HG03175 (cell line): ENCODE measurements at regions not wholly inside any gene's neighbourhood (a gene's known extent, or its start where the extent isn't known, plus 50 kb on each side); places are given as distances from the start of the nearest gene placed in this dataset.

Experiments used
- ATAC-seq: cut with Tn5 transposase; IDR thresholded peaks from one replicate; pipeline ENCODE4 v1.9.1; 2021; ENCODE audit warnings: mild to moderate bottlenecking, moderate library complexity; ENCODE audit not compliant: unreplicated experiment

- no peak for ATAC-seq
Measured at GRCh38 chr2:13576406-13577036, 859.8 kb downstream of the TRIB2 start.

GRCh38 chr2:13578547-13578946 lies 861.8 kb downstream of the TRIB2 start:
- no peak for ATAC-seq

GRCh38 chr2:13581471-13581870 lies 864.7 kb downstream of the TRIB2 start:
- ATAC-seq: no peak

- no peak for ATAC-seq
Measured at GRCh38 chr2:13583609-13584008, 866.9 kb downstream of the TRIB2 start.

- ATAC-seq: no peak
Measured at GRCh38 chr2:13584020-13584419, 867.3 kb downstream of the TRIB2 start.

GRCh38 chr2:13585732-13586131 lies 869.0 kb downstream of the TRIB2 start:
- no peak for ATAC-seq

GRCh38 chr2:13596233-13596632 lies 879.5 kb downstream of the TRIB2 start:
- no peak for ATAC-seq

- ATAC-seq: no peak
Measured at GRCh38 chr2:13597176-13597575, 880.4 kb downstream of the TRIB2 start.

- no peak for ATAC-seq
Measured at GRCh38 chr2:13601506-13601905, 884.8 kb downstream of the TRIB2 start.

- no peak for ATAC-seq
Measured at GRCh38 chr2:13604951-13605661, 888.4 kb downstream of the TRIB2 start.

GRCh38 chr2:13607139-13607538 lies 890.4 kb downstream of the TRIB2 start:
- peak; percentile 52 for ATAC-seq

- no peak for ATAC-seq
Measured at GRCh38 chr2:13611939-13612338, 895.2 kb downstream of the TRIB2 start.

- ATAC-seq: no peak
Measured at GRCh38 chr2:13616059-13616458, 899.3 kb downstream of the TRIB2 start.

GRCh38 chr2:13616616-13617015 lies 899.9 kb downstream of the TRIB2 start:
- no peak for ATAC-seq

- ATAC-seq: no peak
Measured at GRCh38 chr2:13628122-13628521, 911.4 kb downstream of the TRIB2 start.

- no peak for ATAC-seq
Measured at GRCh38 chr2:13638181-13638580, 921.4 kb downstream of the TRIB2 start.

- ATAC-seq: no peak
Measured at GRCh38 chr2:13649918-13650317, 933.2 kb downstream of the TRIB2 start.

- ATAC-seq: no peak
Measured at GRCh38 chr2:13650586-13651180, 933.9 kb downstream of the TRIB2 start.

GRCh38 chr2:13651684-13652131 lies 935.0 kb downstream of the TRIB2 start:
- peak; percentile 75 for ATAC-seq

GRCh38 chr2:13652531-13653313 lies 936.0 kb downstream of the TRIB2 start:
- ATAC-seq: no peak

- no peak for ATAC-seq
Measured at GRCh38 chr2:13654416-13654815, 937.7 kb downstream of the TRIB2 start.
